Neural progenitor cell (in vitro differentiated cells): ENCODE measurements at regions not wholly inside any gene's neighbourhood (a gene's known extent, or its start where the extent isn't known, plus 50 kb on each side); places are given as distances from the start of the nearest gene placed in this dataset. TPM values are rescaled to one million over a fixed set of nuclear protein-coding genes. Genes with fewer than 3 reads are reported as not detected.

Source experiments
- DNase-seq: peaks from one replicate; pipeline ENCODE4 v3.0.0-alpha.2; 2016; ENCODE audit warnings: low spot score
- H2AFZ ChIP-seq: fragments of 200-600 bp; sonication (generic); replicated peaks from 2 replicates; pipeline ENCODE4 v1.6.1; 2016; ENCODE audit warnings: antibody characterized with exemption
- H3F3A ChIP-seq: fragments of 200-600 bp; sonication (generic); 2 replicates; pipeline ENCODE4 v1.6.1; 2016; ENCODE audit warnings: antibody characterized with exemption, low read depth
- H3K27ac ChIP-seq: fragments of 200-600 bp; sonication (generic); 2 replicates; pipeline ENCODE4 v1.5.1; 2016; ENCODE audit warnings: mild to moderate bottlenecking
- H3K27me3 ChIP-seq: fragments of 200-600 bp; sonication (generic); 2 replicates; pipeline ENCODE4 v1.6.1; 2016; ENCODE audit warnings: mild to moderate bottlenecking, moderate library complexity
- H3K36me3 ChIP-seq: fragments of 200-600 bp; sonication (generic); 2 replicates; pipeline ENCODE4 v1.5.1; 2016
- H3K4me1 ChIP-seq: fragments of 200-600 bp; sonication (generic); 2 replicates; pipeline ENCODE4 v1.6.1; 2016; ENCODE audit warnings: mixed run types
- H3K4me2 ChIP-seq: fragments of 200-600 bp; sonication (generic); 2 replicates; pipeline ENCODE4 v1.6.1; 2016
- H3K4me3 ChIP-seq: fragments of 200-600 bp; sonication (generic); 2 replicates; pipeline ENCODE4 v1.5.1; 2016
- H3K79me2 ChIP-seq: fragments of 200-600 bp; sonication (generic); 2 replicates; pipeline ENCODE4 v1.6.1; 2016; ENCODE audit warnings: low read depth
- H3K9ac ChIP-seq: fragments of 200-600 bp; sonication (generic); 2 replicates; pipeline ENCODE4 v1.6.1; 2016
- H3K9me3 ChIP-seq: fragments of 200-600 bp; sonication (generic); 2 replicates; pipeline ENCODE4 v1.5.1; 2016; ENCODE audit warnings: low read depth
- H4K20me1 ChIP-seq: fragments of 200-600 bp; sonication (generic); 2 replicates; pipeline ENCODE4 v1.6.1; 2016; ENCODE audit warnings: low read depth
- H3K27ac Mint-ChIP-seq: 3 replicates; pipeline ENCODE4 v1.8.0; 2021; ENCODE audit warnings: mixed read lengths
- H3K27me3 Mint-ChIP-seq: 2 replicates; pipeline ENCODE4 v1.8.0; 2022; ENCODE audit warnings: low read depth, mild to moderate bottlenecking, inconsistent platforms, moderate library complexity, mixed read lengths; ENCODE audit not compliant: insufficient read depth
- H3K36me3 Mint-ChIP-seq: 3 replicates; pipeline ENCODE4 v1.8.0; 2021; ENCODE audit warnings: mixed read lengths
- H3K4me1 Mint-ChIP-seq: 3 replicates; pipeline ENCODE4 v1.8.0; 2021; ENCODE audit warnings: mixed read lengths
- H3K4me3 Mint-ChIP-seq: 3 replicates; pipeline ENCODE4 v1.8.0; 2021; ENCODE audit warnings: mild to moderate bottlenecking, moderate library complexity, mixed read lengths
- H3K9me3 Mint-ChIP-seq: 3 replicates; pipeline ENCODE4 v1.8.0; 2020; ENCODE audit warnings: mixed read lengths
- EZH2 ChIP-seq: fragments of 200-600 bp; sonication (generic); IDR thresholded peaks from 2 replicates; pipeline ENCODE4 v1.6.1; 2017; ENCODE audit warnings: antibody characterized with exemption, mild to moderate bottlenecking, moderate library complexity
- EZH2phosphoT487 ChIP-seq: fragments of 200-600 bp; sonication (generic); IDR thresholded peaks from 2 replicates; pipeline ENCODE4 v1.6.1; 2017; ENCODE audit warnings: antibody characterized with exemption
- microRNA-seq: library from miRNA; unstranded; fragments of <30 nt; microRNA quantifications from one replicate; pipeline ENCODE4, GENCODE V29; 2016
- small RNA-seq: library from RNA; depleted of rRNA; stranded (forward); fragments of <200 nt; gene quantifications from one replicate; pipeline ENCODE3, GENCODE V24; 2015
- TF ChIP-seq, protein P1 (sequence below): fragments of 200-600 bp; sonication (generic); IDR thresholded peaks from 2 replicates; pipeline ENCODE4 v1.5.1; 2017; ENCODE audit warnings: antibody characterized with exemption, mild to moderate bottlenecking

DNA sequence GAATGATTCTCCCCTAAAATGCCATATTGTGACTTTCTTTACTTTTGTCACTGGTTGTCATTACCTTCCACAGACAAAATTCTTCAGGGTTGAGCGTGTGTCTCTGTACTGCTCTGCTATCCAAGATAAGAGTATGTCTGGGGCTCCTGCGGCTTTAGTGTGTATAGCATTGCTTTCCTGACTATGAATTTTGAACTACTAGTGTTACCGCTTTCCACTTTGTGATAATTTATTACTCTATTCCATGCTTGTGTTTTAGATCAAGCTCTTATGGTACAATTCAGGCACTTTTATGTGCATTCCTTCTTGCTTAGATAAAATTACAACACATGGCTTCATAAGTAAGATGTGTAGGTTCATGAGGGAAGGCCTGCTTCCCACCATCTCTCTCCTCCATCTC is 51.5 kb upstream of the MEF2C start:
- Mint-ChIP-seq H3K27me3 (peaks cover 2% of the 10 kb centered on the region), H3K9me3 (no peaks in the 10 kb centered on the region), H3K4me1 (no peaks in the 10 kb centered on the region), H3K4me3 (no peak overlapping the region), H3K36me3 (no peaks in the 10 kb centered on the region), H3K27ac (no peak overlapping the region)
- H3K9me3 ChIP-seq = no peaks in the 10 kb centered on the region
- TF ChIP-seq EZH2 (no peak), EZH2phosphoT487 (no peak)
- TF ChIP-seq, protein P1, sequence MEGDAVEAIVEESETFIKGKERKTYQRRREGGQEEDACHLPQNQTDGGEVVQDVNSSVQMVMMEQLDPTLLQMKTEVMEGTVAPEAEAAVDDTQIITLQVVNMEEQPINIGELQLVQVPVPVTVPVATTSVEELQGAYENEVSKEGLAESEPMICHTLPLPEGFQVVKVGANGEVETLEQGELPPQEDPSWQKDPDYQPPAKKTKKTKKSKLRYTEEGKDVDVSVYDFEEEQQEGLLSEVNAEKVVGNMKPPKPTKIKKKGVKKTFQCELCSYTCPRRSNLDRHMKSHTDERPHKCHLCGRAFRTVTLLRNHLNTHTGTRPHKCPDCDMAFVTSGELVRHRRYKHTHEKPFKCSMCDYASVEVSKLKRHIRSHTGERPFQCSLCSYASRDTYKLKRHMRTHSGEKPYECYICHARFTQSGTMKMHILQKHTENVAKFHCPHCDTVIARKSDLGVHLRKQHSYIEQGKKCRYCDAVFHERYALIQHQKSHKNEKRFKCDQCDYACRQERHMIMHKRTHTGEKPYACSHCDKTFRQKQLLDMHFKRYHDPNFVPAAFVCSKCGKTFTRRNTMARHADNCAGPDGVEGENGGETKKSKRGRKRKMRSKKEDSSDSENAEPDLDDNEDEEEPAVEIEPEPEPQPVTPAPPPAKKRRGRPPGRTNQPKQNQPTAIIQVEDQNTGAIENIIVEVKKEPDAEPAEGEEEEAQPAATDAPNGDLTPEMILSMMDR = no peak
- H3K79me2 ChIP-seq = no peaks in the 10 kb centered on the region
- no peaks in the 10 kb centered on the region for H3F3A ChIP-seq
- H3K27me3 ChIP-seq = no peaks in the 10 kb centered on the region
- no peak overlapping the region for H3K4me3 ChIP-seq
- DNase-seq = no peak
- no peak overlapping the region for H3K9ac ChIP-seq
- no peak overlapping the region for H2AFZ ChIP-seq
- H3K4me2 ChIP-seq = no peak overlapping the region
- no peaks in the 10 kb centered on the region for H4K20me1 ChIP-seq
- H3K36me3 ChIP-seq = peaks cover 4% of the 10 kb centered on the region
- H3K4me1 ChIP-seq = no peaks in the 10 kb centered on the region
- no peak overlapping the region for H3K27ac ChIP-seq

Small RNA genes lying in the stretch of these regions (microRNA-seq; reads per million reads assigned to microRNA genes)
- gene MIR3660 = not detected

Small RNA genes lying in the stretch of these regions (small RNA-seq; reads per million reads assigned to genes)
- gene MIR3660 = not detected
